KG1 (cell line): ENCODE measurements at regions not wholly inside any gene's neighbourhood (a gene's known extent, or its start where the extent isn't known, plus 50 kb on each side); places are given as distances from the start of the nearest gene placed in this dataset.
"Not testable (repeated sequence)": the region's sequence is repeated elsewhere in the genome, so short reads cannot be mapped to it uniquely, and the experiment has no call there.

Source experiments
- DNase-seq: peaks from one replicate; lab custom pipeline; 2025; lab: John Stamatoyannopoulos, UW

DNA sequence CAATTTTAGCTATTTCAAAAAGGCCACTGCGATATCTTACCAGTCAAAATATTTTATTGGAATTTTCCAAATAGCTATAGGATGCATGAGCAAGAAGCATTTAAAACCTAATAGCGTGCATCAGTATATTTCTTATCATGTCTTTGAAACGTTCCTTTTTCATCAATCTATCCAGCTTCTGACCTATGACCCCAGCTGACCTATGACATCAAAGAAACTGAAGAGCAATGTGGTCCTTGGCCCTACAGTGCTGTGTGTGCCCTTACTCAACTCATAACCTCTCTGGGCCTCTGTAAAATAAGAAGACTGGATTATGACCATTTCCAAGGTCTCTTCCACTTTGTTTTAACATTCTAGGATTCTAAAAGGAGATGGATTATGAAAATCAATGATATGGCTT lies 118.2 kb downstream of the ZNF22 start:
- DNase-seq = no peak

- not testable (repeated sequence) for DNase-seq
Observed at GRCh38 chr10:45122180-45122860, 121.6 kb downstream of the ZNF22 start.

DNA sequence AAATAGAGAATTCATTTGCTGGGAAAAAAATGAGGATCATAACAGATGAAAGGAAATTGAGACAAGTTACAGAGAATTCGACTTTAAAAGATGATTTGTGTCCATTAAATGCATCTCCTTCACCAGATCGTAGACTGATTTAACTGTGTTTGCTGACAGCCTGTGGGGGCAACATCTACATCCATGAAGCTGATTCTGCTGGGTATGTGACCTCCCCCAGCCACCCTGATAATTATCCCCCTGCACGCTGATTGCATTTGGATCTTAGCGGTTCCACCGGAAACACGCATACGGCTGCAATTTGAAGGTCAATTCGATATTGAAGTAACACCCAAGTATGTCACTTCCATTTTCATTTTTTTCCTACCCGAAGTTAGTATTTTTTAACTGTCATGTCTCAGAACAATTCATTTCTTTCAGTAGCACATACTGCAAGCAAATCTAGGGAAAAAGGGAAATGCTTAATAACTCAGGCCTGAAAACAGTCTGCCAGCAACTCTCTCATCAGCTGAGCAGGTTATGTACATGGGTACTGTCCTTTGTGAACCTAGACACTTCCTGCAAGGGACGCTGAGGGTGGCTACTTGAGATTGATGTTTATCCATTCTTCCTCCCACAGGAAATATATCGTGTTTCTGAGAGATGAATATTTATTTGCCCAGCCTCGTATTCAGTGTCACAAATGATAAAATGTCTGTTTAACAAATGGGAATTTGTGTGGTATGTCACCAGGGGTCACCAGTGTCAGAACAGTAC lies 134.9 kb downstream of the ZNF22 start:
- DNase-seq = peak; percentile 13

DNA sequence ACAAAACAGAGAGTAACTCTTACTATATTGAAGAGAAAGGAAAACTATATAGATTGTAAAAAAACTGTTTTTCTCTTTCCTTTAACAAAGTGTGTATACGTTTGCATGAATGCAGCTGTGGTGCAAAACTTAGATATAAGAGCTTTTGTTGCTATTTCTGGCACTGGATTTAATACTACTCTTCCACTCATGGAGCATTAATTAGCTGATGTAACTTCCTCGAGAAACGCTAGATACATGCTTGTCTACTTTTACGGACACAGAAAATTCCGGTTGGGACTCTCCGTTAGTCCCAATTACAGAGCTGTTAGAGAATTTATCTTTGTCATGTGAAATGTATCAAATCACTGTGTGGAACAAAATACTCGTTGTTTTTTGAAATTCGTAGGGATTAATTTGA lies 135.5 kb downstream of the ZNF22 start:
- DNase-seq = no peak

DNA sequence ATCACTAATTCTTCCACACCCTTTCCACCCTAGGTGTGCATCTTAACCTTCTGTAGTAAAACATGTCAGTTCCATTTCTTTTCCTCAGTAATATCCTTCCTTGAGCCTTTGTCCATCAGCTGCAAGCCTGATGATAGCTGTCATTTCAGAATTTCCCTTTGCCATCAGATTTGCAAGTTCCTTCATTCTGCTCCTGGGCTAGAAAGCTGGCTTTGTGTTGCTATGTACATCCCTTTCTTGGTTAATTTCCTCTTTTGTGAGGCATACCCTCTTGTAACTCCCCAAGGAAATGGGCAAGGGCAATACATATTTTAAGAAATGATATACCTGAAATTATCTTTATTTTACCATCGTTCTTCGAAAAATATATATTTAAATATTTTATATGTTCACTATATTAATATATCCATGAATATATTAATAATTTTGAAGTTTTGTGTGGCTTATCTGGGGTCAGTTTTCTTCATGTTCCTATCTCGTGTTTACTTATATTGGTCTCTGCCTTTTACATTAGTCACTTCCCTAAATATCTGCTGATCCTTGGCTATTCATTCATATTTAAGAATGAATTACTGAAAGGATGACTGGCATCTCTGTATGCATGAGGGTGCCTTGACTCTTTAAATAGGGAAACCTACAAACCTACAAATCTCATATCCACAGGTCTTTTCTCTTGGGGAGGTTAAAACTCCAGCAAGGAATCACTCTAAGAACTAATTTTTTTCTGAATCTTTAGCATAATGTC lies 143.8 kb downstream of the ZNF22 start:
- no peak for DNase-seq

DNA sequence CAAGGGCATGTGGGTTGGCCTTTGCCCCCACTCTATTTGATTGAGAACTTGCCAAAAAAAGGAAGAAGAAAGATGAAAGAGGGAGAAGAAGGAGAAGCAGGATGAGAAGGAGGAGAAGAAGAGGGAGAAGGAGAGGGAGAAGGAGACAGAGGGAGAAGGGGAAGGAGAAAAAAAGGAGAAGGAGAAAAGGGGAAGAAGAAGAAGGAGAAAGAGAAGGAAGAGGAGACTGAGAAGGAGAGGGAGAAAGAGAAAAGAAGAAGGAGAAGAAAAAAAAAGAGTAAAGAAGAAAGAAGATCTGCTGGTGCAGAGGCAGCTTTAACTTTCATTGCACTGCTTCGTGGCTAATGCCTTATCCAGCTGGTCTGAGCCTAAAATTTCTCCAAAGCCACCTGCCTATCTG lies 144.4 kb downstream of the ZNF22 start:
- not testable (repeated sequence) for DNase-seq

GRCh38 chr10:45147000-45147399 lies 146.3 kb downstream of the ZNF22 start:
- no peak for DNase-seq

DNA sequence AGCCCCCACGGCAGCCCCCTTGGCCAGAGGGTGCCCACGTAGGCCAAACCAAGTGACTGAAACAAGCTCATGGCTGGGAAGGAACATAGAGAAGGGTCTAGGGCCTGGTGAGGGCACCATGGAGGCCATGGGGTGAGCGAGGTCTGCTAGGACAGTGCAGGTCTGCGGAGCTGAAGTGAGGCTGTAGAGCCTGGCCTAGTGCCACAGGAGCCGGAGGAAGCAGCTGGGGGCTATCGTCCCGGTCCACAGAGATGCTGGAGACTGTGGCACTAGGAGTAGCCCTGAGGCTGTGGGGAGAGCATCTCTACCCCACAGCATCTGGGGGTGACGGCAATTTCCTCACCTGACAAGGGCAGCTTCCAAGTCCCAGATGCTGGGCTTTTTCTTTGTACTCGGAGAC lies 150.3 kb downstream of the ZNF22 start:
- DNase-seq = no peak

GRCh38 chr10:45151467-45152214 lies 150.9 kb downstream of the ZNF22 start:
- DNase-seq = no peak

DNA sequence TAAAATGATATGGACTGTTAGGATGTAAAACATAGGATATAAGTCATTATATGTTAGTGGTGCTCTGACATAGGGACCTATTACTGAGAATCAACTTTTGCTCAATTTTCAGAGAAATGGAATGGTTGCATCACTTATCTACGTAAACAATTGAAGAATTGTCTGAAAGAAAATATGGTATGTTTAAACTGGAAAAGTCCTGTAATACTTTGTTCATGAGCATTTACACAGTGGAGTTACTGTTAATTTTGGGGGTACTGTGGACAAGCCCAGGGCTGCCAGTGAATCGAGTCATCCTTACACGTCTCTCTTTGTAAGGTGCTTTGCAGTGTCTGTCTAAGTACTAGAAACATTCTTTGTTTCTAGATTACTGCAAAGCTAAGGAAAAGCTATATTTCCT lies 152.0 kb downstream of the ZNF22 start:
- DNase-seq = no peak

- no peak for DNase-seq
Observed at GRCh38 chr10:45154502-45154901, 153.8 kb downstream of the ZNF22 start.

- no peak for DNase-seq
Observed at GRCh38 chr10:45155784-45156183, 155.1 kb downstream of the ZNF22 start.

GRCh38 chr10:45160271-45160670 lies 155.1 kb downstream of the OR13A1 start:
- no peak for DNase-seq

GRCh38 chr10:45163315-45163975 lies 152.0 kb downstream of the OR13A1 start:
- no peak for DNase-seq

DNA sequence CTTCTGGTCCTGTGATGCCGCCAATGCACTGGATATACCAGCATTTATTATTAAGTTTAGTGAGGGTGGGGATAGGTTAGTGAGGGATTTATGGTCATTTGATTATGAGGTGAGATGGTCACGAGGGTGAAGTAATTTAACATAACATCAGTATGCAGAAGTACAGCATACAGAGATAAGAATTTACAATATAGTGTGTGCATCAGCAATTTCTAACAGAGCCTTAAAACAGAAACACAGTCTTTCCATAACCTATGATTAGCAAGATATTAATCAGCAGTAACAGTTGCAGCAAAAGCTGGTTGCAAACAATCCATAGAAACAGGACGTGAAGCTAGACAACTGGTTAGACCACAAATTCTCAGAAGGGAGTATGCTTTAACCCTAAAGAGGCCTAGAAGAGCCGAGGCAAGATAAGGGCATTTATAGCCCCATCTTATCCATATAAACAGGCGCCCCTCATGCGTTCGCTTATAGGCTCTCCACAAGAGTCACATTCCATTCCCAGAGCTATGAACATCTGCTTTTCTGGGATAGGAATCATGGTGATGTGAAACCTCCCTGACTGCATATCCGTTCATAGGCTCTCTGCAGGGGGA lies 139.8 kb downstream of the OR13A1 start:
- DNase-seq = not testable (repeated sequence)

GRCh38 chr10:45179691-45180090 lies 135.7 kb downstream of the OR13A1 start:
- no peak for DNase-seq

DNA sequence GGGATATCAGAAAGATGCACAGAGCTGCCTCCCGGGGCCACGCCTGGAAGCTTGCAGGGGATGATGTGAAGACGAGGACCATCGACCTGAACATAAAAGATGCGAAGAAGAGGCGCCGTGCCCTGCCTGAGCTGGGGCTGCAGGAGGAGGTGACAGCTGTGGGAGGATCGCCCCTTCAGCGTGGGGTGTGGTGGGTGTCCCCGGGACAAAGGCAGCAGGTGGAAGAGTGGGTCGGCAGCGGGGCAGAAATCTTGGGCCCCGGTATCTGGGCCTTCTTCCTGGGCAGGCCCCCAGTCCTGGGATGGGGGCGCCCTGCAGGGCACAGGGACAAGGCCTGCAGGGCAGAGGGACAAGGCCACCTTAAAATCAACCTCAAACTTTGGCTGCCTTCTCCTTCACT lies 134.9 kb downstream of the OR13A1 start:
- DNase-seq = no peak

DNA sequence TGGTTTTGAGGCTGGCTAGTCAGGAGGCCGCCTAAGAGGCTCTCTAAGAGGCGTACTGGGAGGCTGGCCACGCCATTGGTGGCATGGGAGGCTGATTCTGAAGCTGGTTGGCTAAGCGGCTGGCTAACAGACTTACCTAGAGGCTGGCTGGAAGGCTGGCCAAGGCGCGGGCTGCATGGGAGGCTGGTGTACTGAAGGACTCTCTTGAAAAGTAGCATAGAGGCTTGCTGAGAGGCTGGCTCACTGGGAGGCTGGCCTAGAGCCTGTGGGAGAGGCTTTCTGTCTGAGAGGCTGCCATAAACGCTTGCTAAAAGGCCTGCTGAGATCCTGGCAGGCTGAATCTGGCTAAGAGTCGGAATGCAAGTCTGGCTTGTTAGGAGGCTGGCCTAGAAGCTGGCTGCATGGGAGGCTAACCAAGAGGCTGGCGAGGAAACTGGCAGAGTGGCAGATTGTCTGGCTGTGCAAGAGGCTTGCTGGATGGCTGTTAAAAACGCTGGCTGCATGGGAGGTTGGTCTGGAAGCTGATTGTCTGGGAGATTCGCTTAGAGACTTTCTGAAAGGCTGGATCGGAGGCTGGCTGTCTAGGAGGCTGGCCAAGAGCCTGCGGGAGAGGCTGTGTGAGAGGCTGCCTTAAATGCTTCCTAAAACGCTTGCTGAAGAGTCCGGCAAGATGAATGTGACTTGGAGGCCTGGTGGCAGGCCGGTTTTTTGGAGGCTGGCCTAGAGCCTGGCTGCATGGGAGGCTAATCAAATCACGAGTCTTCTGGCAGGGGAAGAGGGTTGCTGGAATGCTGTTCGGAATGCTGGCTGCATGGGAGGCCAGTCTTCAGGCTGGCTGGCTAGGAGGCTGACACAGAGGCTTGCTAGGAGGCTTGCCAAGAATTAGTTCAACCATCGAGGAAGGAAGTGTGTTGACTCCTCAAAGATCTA lies 134.2 kb downstream of the OR13A1 start:
- no peak for DNase-seq

DNA sequence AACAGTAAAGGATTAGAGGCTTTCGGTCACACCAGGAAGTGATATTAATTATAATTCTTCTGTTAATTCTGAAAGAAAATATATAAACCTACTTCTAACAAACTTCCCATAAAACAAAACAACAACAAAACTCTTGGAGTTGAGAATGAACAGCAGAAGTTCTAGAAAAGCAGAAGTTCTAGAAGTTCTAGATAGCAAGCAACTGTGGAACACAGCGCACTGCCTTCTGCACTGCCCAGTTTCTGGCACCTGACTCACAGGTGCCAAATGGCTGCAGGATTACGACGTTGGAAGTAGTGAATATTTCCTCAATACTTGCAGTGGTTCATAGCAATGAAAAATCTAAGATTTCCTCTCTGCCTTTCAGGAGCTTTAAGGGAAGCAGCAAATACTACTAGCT lies 132.2 kb downstream of the OR13A1 start:
- no peak for DNase-seq

- DNase-seq = no peak
Observed at GRCh38 chr10:45197816-45198485, 117.5 kb downstream of the OR13A1 start.
